Sigmoid colon (tissue), 6 donors: ENCODE measurements at regions not wholly inside any gene's neighbourhood (a gene's known extent, or its start where the extent isn't known, plus 50 kb on each side); places are given as distances from the start of the nearest gene placed in this dataset.
"Not testable (repeated sequence)": the region's sequence is repeated elsewhere in the genome, so short reads cannot be mapped to it uniquely, and the experiment has no call there.

Source experiments
- DNase-seq: peaks from one replicate; pipeline ENCODE4 v3.0.0-alpha.2; 2019
- H3K27ac ChIP-seq, 4 donors: fragments of 200-600 bp; sonication (generic); one replicate each; pipeline ENCODE4 v1.5.1; 2016 to 2019; ENCODE audit warnings: mild to moderate bottlenecking in 1 of 4
- H3K27me3 ChIP-seq, 3 donors: fragments of 200-600 bp; sonication (generic); one replicate each; pipeline ENCODE4 v1.5.1; 2019; ENCODE audit warnings: mild to moderate bottlenecking in 1 of 3
- H3K36me3 ChIP-seq, 4 donors: fragments of 200-600 bp; sonication (generic); one replicate each; pipeline ENCODE4 v1.5.1; 2016 to 2019
- H3K4me1 ChIP-seq, 4 donors: fragments of 200-600 bp; sonication (generic); one replicate each; pipeline ENCODE4 v1.5.1; 2017 to 2019
- H3K4me3 ChIP-seq, 4 donors: fragments of 200-600 bp; sonication (generic); one replicate each; pipeline ENCODE4 v1.5.1; 2017 to 2019; ENCODE audit warnings: mild to moderate bottlenecking in 2 of 4, moderate library complexity in 1 of 4
- H3K9me3 ChIP-seq, 4 donors: fragments of 200-600 bp in 3 of 4; sonication (generic) in 3 of 4; one replicate each; pipeline versions ENCODE4 v1.5.1 to v1.6.1; 2013 to 2019
- EP300 ChIP-seq, 4 donors: sonication (generic); formaldehyde crosslinking; IDR thresholded peaks; one replicate each; pipeline ENCODE4 v1.6.1; 2017; ENCODE audit warnings: antibody characterized with exemption in 4 of 4
- POLR2A ChIP-seq, 2 donors: fragments of 450-650 bp; IDR thresholded peaks; one replicate each; pipeline ENCODE4 v1.6.1; 2016; ENCODE audit warnings: antibody characterized with exemption in 2 of 2, mild to moderate bottlenecking in 2 of 2, moderate library complexity in 2 of 2
- POLR2AphosphoS5 ChIP-seq, 4 donors: sonication (generic); formaldehyde crosslinking; IDR thresholded peaks; one replicate each; pipeline ENCODE4 v1.6.1; 2017; ENCODE audit warnings: antibody characterized with exemption in 4 of 4
- WGBS, 2 donors: extraction: QIAGEN DNeasy Blood & Tissue Kit; methylation state at CpG; one replicate each; pipeline ENCODE4 v1.1.7; 2013; 5-methylcytosine and 5-hydroxymethylcytosine counted together
- intact Hi-C: fragments of 100-400 bp; cut with DNase I; formaldehyde crosslinking; loops from one replicate; pipeline ENCODE4 v1.15.1; 2023
- TF ChIP-seq, protein P1 (sequence below), 4 experiments: fragments of 450-650 bp in 3 of 4; fragments of 200-600 bp in 1 of 4; IDR thresholded peaks; one replicate each; pipeline ENCODE4 v1.5.1; 2016 to 2019; ENCODE audit warnings: antibody characterized with exemption in 4 of 4, mild to moderate bottlenecking in 3 of 4, moderate library complexity in 2 of 4
- donor health status: healthy with polysubstance abuse.
- donor health status: healthy.

DNA sequence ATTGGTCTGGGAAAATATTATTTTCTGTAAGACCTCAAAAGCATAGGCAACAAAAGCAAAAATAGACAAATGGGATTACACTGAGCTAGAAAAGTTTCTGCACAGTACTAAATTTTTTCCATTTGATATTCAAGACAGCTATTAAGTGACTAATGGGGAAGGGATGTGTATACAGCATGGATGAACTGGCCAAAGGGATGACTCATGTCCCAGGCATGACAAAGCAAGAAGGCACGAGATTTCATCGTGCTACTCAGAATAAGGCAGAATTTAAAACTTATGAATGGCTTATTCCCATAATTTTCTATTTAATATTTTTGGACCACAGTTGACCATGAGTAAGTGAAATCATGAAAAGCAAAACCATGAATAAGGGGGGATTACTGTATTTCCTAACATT, 1250.1 kb upstream of the GYPC start:
- TF ChIP-seq EP300 (IDR thresholded peaks at IDR 0.05), result peak in 1 of 4 donors; percentile 26
- TF ChIP-seq, protein P1, sequence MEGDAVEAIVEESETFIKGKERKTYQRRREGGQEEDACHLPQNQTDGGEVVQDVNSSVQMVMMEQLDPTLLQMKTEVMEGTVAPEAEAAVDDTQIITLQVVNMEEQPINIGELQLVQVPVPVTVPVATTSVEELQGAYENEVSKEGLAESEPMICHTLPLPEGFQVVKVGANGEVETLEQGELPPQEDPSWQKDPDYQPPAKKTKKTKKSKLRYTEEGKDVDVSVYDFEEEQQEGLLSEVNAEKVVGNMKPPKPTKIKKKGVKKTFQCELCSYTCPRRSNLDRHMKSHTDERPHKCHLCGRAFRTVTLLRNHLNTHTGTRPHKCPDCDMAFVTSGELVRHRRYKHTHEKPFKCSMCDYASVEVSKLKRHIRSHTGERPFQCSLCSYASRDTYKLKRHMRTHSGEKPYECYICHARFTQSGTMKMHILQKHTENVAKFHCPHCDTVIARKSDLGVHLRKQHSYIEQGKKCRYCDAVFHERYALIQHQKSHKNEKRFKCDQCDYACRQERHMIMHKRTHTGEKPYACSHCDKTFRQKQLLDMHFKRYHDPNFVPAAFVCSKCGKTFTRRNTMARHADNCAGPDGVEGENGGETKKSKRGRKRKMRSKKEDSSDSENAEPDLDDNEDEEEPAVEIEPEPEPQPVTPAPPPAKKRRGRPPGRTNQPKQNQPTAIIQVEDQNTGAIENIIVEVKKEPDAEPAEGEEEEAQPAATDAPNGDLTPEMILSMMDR (IDR thresholded peaks at IDR 0.05), result no peak
- TF ChIP-seq POLR2AphosphoS5 (IDR thresholded peaks at IDR 0.05), result peak in 3 of 4 donors; percentile 20 to 58 (median 41)
- peaks cover 0 to 5% (median 0%) of the 10 kb centered on the region in 4 donors for H3K4me1 ChIP-seq
- intact Hi-C loops, result no loop called here
- no peaks in the 10 kb centered on the region for H3K27me3 ChIP-seq
- no peak overlapping the region for H3K4me3 ChIP-seq
- peak overlapping the region in 1 of 4 donors; percentile 30 for H3K27ac ChIP-seq
- WGBS, 2 donors, result 69 to 78% methylated on average over 2 of the region's 2 CpGs
- H3K36me3 ChIP-seq, result no peaks in the 10 kb centered on the region
- H3K9me3 ChIP-seq, result no peaks in the 10 kb centered on the region
- DNase-seq, result no peak

DNA sequence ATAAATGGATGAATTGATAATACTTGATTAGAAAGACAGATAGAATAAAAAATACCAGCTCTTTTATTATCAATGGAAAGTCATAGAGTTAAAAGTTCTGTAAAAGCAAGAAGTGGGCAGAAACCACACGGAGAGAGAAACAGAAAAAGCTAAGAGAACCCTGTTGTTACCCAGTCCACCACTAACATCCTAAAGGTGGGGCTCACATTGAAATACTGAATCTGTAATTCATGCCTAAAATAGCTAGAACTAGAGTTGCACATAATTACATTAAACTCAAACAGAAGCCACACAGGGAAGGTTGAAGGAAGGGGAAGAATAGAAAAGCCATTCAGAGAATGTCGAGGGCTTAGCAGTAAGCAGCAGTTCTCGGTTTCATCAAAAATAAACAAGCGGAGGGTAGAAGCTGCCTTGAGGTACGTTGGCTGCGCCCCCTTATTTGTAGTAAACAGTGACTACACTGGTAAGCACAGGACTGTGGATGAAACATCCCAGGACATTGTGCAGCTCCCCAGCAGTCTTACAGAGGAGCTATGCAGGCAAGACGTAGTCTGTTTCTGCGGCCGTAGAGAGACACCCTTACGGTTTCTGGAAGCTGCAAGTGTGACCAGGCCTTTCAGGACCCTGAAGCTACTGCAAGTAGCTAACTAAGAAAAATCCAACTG, 1247.0 kb upstream of the GYPC start:
- intact Hi-C loops, result no loop called here
- Histone ChIP-seq H3K36me3 (no peaks in the 10 kb centered on the region), H3K27ac (no peak overlapping the region), H3K4me1 (peaks cover 0 to 5% (median 0%) of the 10 kb centered on the region in 4 donors), H3K27me3 (no peaks in the 10 kb centered on the region), H3K9me3 (no peaks in the 10 kb centered on the region), H3K4me3 (no peak overlapping the region)
- no peak for DNase-seq
- no peak for TF ChIP-seq POLR2A (IDR thresholded peaks at IDR 0.05)
- TF ChIP-seq, protein P1 (IDR thresholded peaks at IDR 0.05), result no peak
- no peak for TF ChIP-seq POLR2AphosphoS5 (IDR thresholded peaks at IDR 0.05)
- TF ChIP-seq EP300 (IDR thresholded peaks at IDR 0.05), result no peak
- WGBS, 2 donors, result 87 to 93% methylated on average over 10 of the region's 10 CpGs

DNA sequence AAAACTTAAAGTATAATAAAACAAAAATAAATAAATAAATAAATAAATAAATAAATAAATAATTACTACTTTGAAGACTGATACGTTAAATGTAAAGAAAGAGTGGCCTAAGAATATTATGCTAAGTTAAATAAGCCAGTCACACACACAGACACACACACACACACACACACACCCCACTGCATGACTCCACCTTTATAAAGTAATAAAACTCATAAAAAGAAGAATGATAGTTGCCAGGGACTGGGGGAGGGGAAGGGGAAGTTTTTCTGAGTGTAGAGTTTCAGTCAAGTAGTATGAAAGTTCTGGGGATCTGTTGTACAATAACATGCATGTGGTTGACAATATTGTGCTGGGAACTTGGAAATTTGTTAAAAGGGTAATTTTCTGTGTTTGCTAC, 1237.5 kb upstream of the GYPC start:
- 11 to 65% methylated on average over 1 of the region's 1 CpG for WGBS, 2 donors
- Histone ChIP-seq H3K27me3 (no peaks in the 10 kb centered on the region), H3K36me3 (no peaks in the 10 kb centered on the region), H3K27ac (no peak overlapping the region), H3K9me3 (no peaks in the 10 kb centered on the region), H3K4me1 (no peaks in the 10 kb centered on the region), H3K4me3 (no peak overlapping the region)
- intact Hi-C loops, result no loop called here
- no peak for DNase-seq
- TF ChIP-seq, protein P1 (IDR thresholded peaks at IDR 0.05), result no peak
- no peak for TF ChIP-seq POLR2AphosphoS5 (IDR thresholded peaks at IDR 0.05)
- TF ChIP-seq EP300 (IDR thresholded peaks at IDR 0.05), result no peak
- no peak for TF ChIP-seq POLR2A (IDR thresholded peaks at IDR 0.05)

DNA sequence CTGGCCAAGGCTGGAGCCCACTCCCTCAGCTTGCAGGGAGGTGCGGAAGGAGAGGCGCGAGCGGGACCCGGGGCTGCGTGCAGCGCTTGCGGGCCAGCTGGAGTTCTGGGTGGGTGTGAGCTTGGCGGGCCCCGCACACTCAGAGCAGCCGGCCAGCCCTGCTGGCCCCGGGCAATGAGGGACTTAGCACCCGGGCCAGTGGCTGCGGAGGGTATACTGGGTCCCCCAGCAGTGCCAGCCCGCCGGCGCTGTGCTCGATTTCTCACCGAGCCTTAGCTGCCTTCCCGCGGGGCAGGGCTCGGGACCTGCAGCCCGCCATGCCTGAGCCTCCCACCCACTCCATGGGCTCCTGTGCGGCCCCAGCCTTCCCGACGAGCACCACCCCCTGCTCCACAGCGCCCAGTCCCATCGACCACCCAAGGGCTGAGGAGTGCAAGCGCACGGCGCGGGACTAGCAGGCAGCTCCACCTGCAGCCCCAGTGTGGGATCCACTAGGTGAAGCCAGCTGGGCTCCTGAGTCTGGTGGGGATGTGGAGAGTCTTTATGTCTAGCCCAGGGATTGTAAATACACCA, 1233.7 kb upstream of the GYPC start:
- WGBS, 2 donors, result 95 to 97% methylated on average over 32 of the region's 32 CpGs
- H3K4me3 ChIP-seq, intact Hi-C loops, DNase-seq, H3K4me1 ChIP-seq, H3K27me3 ChIP-seq, H3K36me3 ChIP-seq, H3K9me3 ChIP-seq, H3K27ac ChIP-seq: not testable (repeated sequence)

DNA sequence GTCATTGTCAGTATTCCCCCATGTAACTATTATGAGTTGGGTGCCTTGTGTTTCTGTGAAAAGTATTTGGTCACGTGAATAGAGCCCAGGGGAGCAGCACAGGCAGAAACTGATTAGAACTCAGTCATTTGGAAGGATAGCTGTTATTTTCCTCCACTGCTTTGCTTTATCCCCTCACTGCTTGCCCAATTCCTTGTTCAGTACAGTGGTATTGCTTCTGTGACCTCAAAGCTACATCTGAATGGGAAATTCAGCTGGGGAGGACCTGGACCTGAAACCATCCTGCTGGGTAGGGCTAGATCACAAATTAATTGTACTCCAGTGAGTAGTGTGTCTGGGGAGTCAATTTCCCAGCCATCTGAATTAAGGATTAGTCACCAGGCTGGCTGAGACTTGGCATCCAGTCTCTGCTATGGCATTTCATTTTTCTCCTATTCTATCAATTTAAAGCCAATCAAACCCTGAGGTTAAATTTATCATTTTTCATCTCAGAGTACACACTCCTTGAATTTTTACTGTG, 1231.6 kb upstream of the GYPC start:
- TF ChIP-seq, protein P1 (IDR thresholded peaks at IDR 0.05), result no peak
- TF ChIP-seq EP300 (IDR thresholded peaks at IDR 0.05) (no peak), POLR2AphosphoS5 (IDR thresholded peaks at IDR 0.05) (no peak)
- DNase-seq, result no peak
- WGBS, 2 donors, result 74 to 91% methylated on average over 1 of the region's 1 CpG
- no peak overlapping the region for H3K4me3 ChIP-seq
- no peaks in the 10 kb centered on the region for H3K9me3 ChIP-seq
- no peak overlapping the region for H3K27ac ChIP-seq
- no peaks in the 10 kb centered on the region for H3K27me3 ChIP-seq
- no peaks in the 10 kb centered on the region for H3K36me3 ChIP-seq
- H3K4me1 ChIP-seq, result no peaks in the 10 kb centered on the region
- intact Hi-C loops, result no loop called here
